ENCODE measurements at regions not wholly inside any gene's neighbourhood (a gene's known extent, or its start where the extent isn't known, plus 50 kb on each side); places are given as distances from the start of the nearest gene placed in this dataset.

DNA sequence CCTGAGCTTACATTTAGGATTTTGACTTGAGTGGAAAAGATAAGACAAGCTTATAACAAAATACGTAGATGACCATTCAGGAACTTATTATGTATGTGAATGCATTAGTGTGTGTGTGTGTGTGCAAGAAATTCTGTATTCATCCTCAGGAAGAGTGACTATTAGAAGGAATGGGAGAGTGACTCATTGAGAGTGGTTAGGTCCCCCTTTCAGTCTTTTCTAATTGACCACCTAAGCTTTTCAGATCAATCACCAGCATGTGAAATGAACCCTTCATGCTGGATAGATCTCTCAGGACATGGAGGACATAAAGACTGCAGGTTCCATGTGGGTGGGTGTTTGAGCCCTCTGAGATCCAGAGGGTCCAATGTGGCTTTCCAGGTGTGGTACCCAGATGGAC lies 153.5 kb downstream of the MBL2 start:
- WGBS, 2 donors = 89 to 100% methylated on average over 1 of the region's 1 CpG
- FAIRE-seq (no peak), ATAC-seq (no peak), DNase-seq (no peak)
- Histone ChIP-seq H3K27ac (no peak overlapping the region), H3K9me3 (no peaks in the 10 kb centered on the region), H3K27me3 (no peaks in the 10 kb centered on the region), H3K4me1 (no peaks in the 10 kb centered on the region), H3K4me3 (no peak overlapping the region), H3K36me3 (no peaks in the 10 kb centered on the region)
- TF ChIP-seq, protein P1, sequence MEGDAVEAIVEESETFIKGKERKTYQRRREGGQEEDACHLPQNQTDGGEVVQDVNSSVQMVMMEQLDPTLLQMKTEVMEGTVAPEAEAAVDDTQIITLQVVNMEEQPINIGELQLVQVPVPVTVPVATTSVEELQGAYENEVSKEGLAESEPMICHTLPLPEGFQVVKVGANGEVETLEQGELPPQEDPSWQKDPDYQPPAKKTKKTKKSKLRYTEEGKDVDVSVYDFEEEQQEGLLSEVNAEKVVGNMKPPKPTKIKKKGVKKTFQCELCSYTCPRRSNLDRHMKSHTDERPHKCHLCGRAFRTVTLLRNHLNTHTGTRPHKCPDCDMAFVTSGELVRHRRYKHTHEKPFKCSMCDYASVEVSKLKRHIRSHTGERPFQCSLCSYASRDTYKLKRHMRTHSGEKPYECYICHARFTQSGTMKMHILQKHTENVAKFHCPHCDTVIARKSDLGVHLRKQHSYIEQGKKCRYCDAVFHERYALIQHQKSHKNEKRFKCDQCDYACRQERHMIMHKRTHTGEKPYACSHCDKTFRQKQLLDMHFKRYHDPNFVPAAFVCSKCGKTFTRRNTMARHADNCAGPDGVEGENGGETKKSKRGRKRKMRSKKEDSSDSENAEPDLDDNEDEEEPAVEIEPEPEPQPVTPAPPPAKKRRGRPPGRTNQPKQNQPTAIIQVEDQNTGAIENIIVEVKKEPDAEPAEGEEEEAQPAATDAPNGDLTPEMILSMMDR (IDR thresholded peaks at IDR 0.05) = no peak
- intact Hi-C loops (cut with DNase I) = no loop called here

GRCh38 chr10:52621635-52622079 lies 150.9 kb downstream of the MBL2 start:
- Histone ChIP-seq H3K36me3 (no peaks in the 10 kb centered on the region), H3K27me3 (no peaks in the 10 kb centered on the region), H3K9me3 (no peaks in the 10 kb centered on the region), H3K4me1 (no peaks in the 10 kb centered on the region), H3K27ac (no peak overlapping the region), H3K4me3 (no peak overlapping the region)
- no peak for FAIRE-seq
- WGBS, 2 donors = 34 to 50% methylated on average over 2 of the region's 2 CpGs
- no peak for ATAC-seq
- intact Hi-C loops (cut with DNase I) = no loop called here
- DNase-seq = no peak
- TF ChIP-seq, protein P1 (IDR thresholded peaks at IDR 0.05) = no peak

DNA sequence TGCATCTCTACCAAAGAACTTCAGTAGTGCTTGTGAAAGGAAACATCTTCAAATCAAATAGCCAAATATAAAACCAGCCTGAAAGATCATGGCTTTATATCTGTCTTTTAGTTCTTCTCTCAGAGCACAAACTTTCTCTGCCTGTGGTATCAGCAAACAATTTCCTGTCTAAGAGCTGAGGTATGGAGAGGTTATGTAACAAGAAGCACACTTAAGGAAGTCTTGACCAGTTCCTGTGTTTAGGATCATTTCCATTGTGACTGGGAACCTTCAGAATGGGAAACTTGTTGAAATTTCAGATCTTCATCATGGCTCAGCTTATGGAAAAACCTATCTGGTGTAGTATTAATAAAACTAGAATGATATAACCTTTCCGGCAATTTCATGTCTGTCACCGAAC lies 148.8 kb downstream of the MBL2 start:
- H3K4me3 ChIP-seq = no peak overlapping the region
- intact Hi-C loops (cut with DNase I) = no loop called here
- 63 to 93% methylated on average over 2 of the region's 2 CpGs for WGBS, 2 donors
- ATAC-seq (no peak), FAIRE-seq (no peak), DNase-seq (no peak)
- no peaks in the 10 kb centered on the region for H3K27me3 ChIP-seq
- H3K27ac ChIP-seq = no peak overlapping the region
- no peaks in the 10 kb centered on the region for H3K9me3 ChIP-seq
- TF ChIP-seq, protein P1 (IDR thresholded peaks at IDR 0.05) = no peak
- no peaks in the 10 kb centered on the region for H3K36me3 ChIP-seq
- no peaks in the 10 kb centered on the region for H3K4me1 ChIP-seq

DNA sequence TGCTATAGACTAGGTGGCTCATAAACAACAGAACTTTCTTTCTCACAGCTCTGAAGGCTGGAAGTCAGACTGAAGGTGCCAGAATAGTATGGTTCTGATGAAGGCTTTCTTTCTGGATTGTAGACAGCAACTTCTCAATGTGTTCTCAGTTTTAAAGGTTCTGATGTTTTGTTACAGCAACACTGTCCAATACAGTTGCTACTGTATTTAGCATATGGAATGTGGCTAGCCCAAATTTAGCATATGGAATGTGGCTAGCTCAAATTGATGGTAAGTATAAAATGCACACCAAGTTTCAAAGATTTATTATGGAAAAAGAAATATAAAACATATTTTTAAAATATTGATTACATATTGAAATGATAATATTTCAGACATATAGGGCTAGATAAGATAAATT lies 145.3 kb downstream of the MBL2 start:
- no peak overlapping the region for H3K4me3 ChIP-seq
- intact Hi-C loops (cut with DNase I) = no loop called here
- H3K27me3 ChIP-seq = no peaks in the 10 kb centered on the region
- H3K4me1 ChIP-seq = no peaks in the 10 kb centered on the region
- H3K36me3 ChIP-seq = no peaks in the 10 kb centered on the region
- no peak for FAIRE-seq
- H3K9me3 ChIP-seq = no peaks in the 10 kb centered on the region
- no peak for ATAC-seq
- TF ChIP-seq, protein P1 (IDR thresholded peaks at IDR 0.05) = no peak
- no peak for DNase-seq
- no peak overlapping the region for H3K27ac ChIP-seq

DNA sequence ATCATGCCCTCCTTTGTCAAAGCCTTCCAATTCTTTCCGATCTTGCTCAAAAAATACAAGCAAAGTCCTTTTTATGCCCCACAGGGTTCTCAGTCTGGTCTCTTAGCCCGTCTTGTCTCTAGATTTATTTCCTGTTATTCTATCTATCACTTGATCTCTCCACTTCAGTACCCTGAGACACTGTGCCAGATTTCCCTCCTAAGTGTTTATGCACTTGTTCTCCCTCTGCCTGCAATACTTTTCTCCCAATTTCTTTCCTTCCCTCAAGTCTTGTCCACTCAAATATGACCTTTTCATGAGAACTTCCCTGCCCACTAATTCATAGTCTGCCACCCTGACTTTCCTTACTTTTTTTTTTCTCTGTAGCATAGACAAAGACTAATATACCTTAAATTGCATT lies 141.4 kb downstream of the MBL2 start:
- FAIRE-seq (no peak), DNase-seq (no peak), ATAC-seq (no peak)
- Histone ChIP-seq H3K27me3 (no peaks in the 10 kb centered on the region), H3K27ac (no peak overlapping the region), H3K9me3 (no peaks in the 10 kb centered on the region), H3K4me3 (no peak overlapping the region), H3K4me1 (no peaks in the 10 kb centered on the region), H3K36me3 (no peaks in the 10 kb centered on the region)
- intact Hi-C loops (cut with DNase I) = no loop called here
- TF ChIP-seq, protein P1 (IDR thresholded peaks at IDR 0.05) = no peak
- WGBS, 2 donors = 63 to 92% methylated on average over 2 of the region's 2 CpGs

All from pancreas (tissue), 10 donors.